AG04449 (cell line): ENCODE measurements at regions not wholly inside any gene's neighbourhood (a gene's known extent, or its start where the extent isn't known, plus 50 kb on each side); places are given as distances from the start of the nearest gene placed in this dataset.

Experiments
- CTCF ChIA-PET: fragments of 350-600 bp; formaldehyde crosslinking; extraction: SDS; loops from one replicate; lab custom pipeline; 2021; ENCODE audit warnings: antibody characterized with exemption; lab: Yijun Ruan, JAX
- POLR2A ChIA-PET: fragments of 400-600, 350-600 bp; formaldehyde crosslinking; extraction: SDS; loops from one replicate; lab custom pipeline; 2020; ENCODE audit warnings: antibody characterized with exemption, inconsistent platforms; lab: Yijun Ruan, JAX
- DNase-seq: peaks from one replicate; pipeline ENCODE4 v3.0.0-alpha.2; 2010; ENCODE audit warnings: low read depth, low spot score
- H3K4me3 ChIP-seq: 2 replicates; pipeline ENCODE4 v1.5.1; 2011; ENCODE audit warnings: low read depth, mild to moderate bottlenecking, control low read depth, low read length
- CTCF ChIP-seq: IDR thresholded peaks from one replicate; pipeline ENCODE4 v1.5.1; 2011; ENCODE audit warnings: mild to moderate bottlenecking, moderate library complexity, low read length, control low read depth, inconsistent platforms; ENCODE audit not compliant: insufficient read depth; ENCODE audit errors: missing control alignments

- H3K4me3 ChIP-seq: no peak overlapping the region
- POLR2A ChIA-PET: interaction anchor here (1.6 kb wide), 1 partner anchor 88 kb away, joined by 6 read pairs; no protein-coding TSS in a partner anchor
- DNase-seq: no peak
- no peak for TF ChIP-seq CTCF
- CTCF ChIA-PET: interaction anchor here (0.7 to 2.4 kb wide), 12 partner anchors 9 to 193 kb away, joined by 3 to 14 read pairs (median 4); no protein-coding TSS in a partner anchor
These were observed 61.3 kb upstream of the CAV2 start for GRCh38 chr7:116438267-116438666.

GRCh38 chr7:116439005-116439404, 60.5 kb upstream of the CAV2 start:
- no peak overlapping the region for H3K4me3 ChIP-seq
- ChIA-PET POLR2A (interaction anchor here (1.6 kb wide), 1 partner anchor 87 kb away, joined by 6 read pairs; no protein-coding TSS in a partner anchor), CTCF (interaction anchor here (1.0 to 2.4 kb wide), 5 partner anchors 84 to 152 kb away, joined by 4 to 14 read pairs (median 7); no protein-coding TSS in a partner anchor)
- no peak for TF ChIP-seq CTCF
- no peak for DNase-seq

GRCh38 chr7:116439841-116440549, 59.5 kb upstream of the CAV2 start:
- ChIA-PET POLR2A (interaction anchor here (3.5 kb wide), 1 partner anchor 86 kb away, joined by 20 read pairs; no protein-coding TSS in a partner anchor), CTCF (interaction anchor here (1.0 to 2.4 kb wide), 4 partner anchors 83 to 181 kb away, joined by 4 to 12 read pairs (median 6); no protein-coding TSS in a partner anchor)
- DNase-seq: no peak
- TF ChIP-seq CTCF: no peak
- no peak overlapping the region for H3K4me3 ChIP-seq

GRCh38 chr7:116441534-116441933, 58.0 kb upstream of the CAV2 start:
- TF ChIP-seq CTCF: no peak
- H3K4me3 ChIP-seq: no peak overlapping the region
- ChIA-PET POLR2A (interaction anchor here (1.1 to 3.5 kb wide), 2 partner anchors 84 to 170 kb away, joined by 3 to 20 read pairs; no protein-coding TSS in a partner anchor), CTCF (interaction anchor here (0.9 to 2.1 kb wide), 7 partner anchors 9 to 269 kb away, joined by 3 to 9 read pairs (median 4); no protein-coding TSS in a partner anchor)
- no peak for DNase-seq

- no peak for TF ChIP-seq CTCF
- no peak overlapping the region for H3K4me3 ChIP-seq
- ChIA-PET POLR2A (interaction anchor here (3.5 kb wide), 1 partner anchor 83 kb away, joined by 20 read pairs; no protein-coding TSS in a partner anchor), CTCF (interaction anchor here (1.1 to 2.1 kb wide), 11 partner anchors 9 to 271 kb away, joined by 4 to 9 read pairs (median 4); no protein-coding TSS in a partner anchor)
- peak; percentile 76 for DNase-seq
These were observed 56.4 kb upstream of the CAV2 start for GRCh38 chr7:116443101-116443523.

GRCh38 chr7:116443646-116444045, 55.9 kb upstream of the CAV2 start:
- ChIA-PET POLR2A (interaction anchor here (0.7 to 3.5 kb wide), 2 partner anchors 11 to 82 kb away, joined by 4 to 20 read pairs; no protein-coding TSS in a partner anchor), CTCF (interaction anchor here (0.9 to 1.9 kb wide), 5 partner anchors 9 to 271 kb away, joined by 4 to 6 read pairs (median 5); no protein-coding TSS in a partner anchor)
- TF ChIP-seq CTCF: no peak
- DNase-seq: no peak
- H3K4me3 ChIP-seq: no peak overlapping the region
